ENCODE measurements at regions not wholly inside any gene's neighbourhood (a gene's known extent, or its start where the extent isn't known, plus 50 kb on each side); places are given as distances from the start of the nearest gene placed in this dataset.

GRCh38 chr11:24253237-24253760 lies 243.6 kb upstream of the LUZP2 start:
- Histone ChIP-seq H3K27me3 (ENCODE audit: control insufficient read depth, extremely low read depth, insufficient read depth, low read length) (no peaks in the 10 kb centered on the region), H3K27ac (ENCODE audit: control insufficient read depth, insufficient read depth, low read length) (no peak overlapping the region), H3K9ac (ENCODE audit: control insufficient read depth, extremely low read depth, insufficient read depth, low read length) (no peak overlapping the region), H3K4me1 (ENCODE audit: control insufficient read depth, extremely low read depth, insufficient read depth, low read length) (no peaks in the 10 kb centered on the region), H3K4me2 (ENCODE audit: control insufficient read depth, extremely low read depth, insufficient read depth, low read depth, low read length) (no peak overlapping the region), H3K9me1 (ENCODE audit: control insufficient read depth, extremely low read depth, insufficient read depth, low read length) (no peaks in the 10 kb centered on the region), H4K20me1 (ENCODE audit: control insufficient read depth, extremely low read depth, insufficient read depth, low read length) (no peaks in the 10 kb centered on the region), H3K36me3 (ENCODE audit: control insufficient read depth in 2 of 2, extremely low read depth in 1 of 2, insufficient read depth in 2 of 2, low read length in 2 of 2) (no peaks in the 10 kb centered on the region), H3K4me3 (ENCODE audit: control insufficient read depth in 2 of 3, extremely low read depth in 1 of 3, insufficient read depth in 2 of 3, low read depth in 1 of 3, low read length in 3 of 3) (no peak overlapping the region), H3K9me3 (ENCODE audit: control insufficient read depth, low read depth, low read length) (no peaks in the 10 kb centered on the region), H3K79me2 (ENCODE audit: control insufficient read depth, insufficient read depth, low read length) (no peaks in the 10 kb centered on the region), H2AFZ (ENCODE audit: control insufficient read depth, low read length) (no peak overlapping the region)
- TF ChIP-seq EZH2 (IDR thresholded peaks at IDR 0.05; ENCODE audit: low read length) (no peak), CTCF (optimal IDR thresholded peaks at IDR 0.05 in 1 of 3, IDR thresholded peaks at IDR 0.05 in 1 of 3, conservative IDR thresholded peaks at IDR 0.05 in 1 of 3; ENCODE audit: extremely low read depth in 1 of 3, insufficient read depth in 2 of 3, low read length in 3 of 3) (no peak)
- FAIRE-seq (no peak), DNase-seq (ENCODE audit: low read depth, low spot score) (no peak)
- dilution Hi-C loops (cut with MboI; ENCODE audit: extremely low pct_ligation_motif_present, low sequenced_read_pairs), result no loop called here

GRCh38 chr11:24264868-24265267 lies 232.0 kb upstream of the LUZP2 start:
- no peaks in the 10 kb centered on the region for H4K20me1 ChIP-seq (ENCODE audit: control insufficient read depth, extremely low read depth, insufficient read depth, low read length)
- no peaks in the 10 kb centered on the region for H3K4me1 ChIP-seq (ENCODE audit: control insufficient read depth, extremely low read depth, insufficient read depth, low read length)
- dilution Hi-C loops (cut with MboI; ENCODE audit: extremely low pct_ligation_motif_present, low sequenced_read_pairs), result no loop called here
- H3K9me3 ChIP-seq (ENCODE audit: control insufficient read depth, low read depth, low read length), result no peaks in the 10 kb centered on the region
- no peaks in the 10 kb centered on the region for H3K9me1 ChIP-seq (ENCODE audit: control insufficient read depth, extremely low read depth, insufficient read depth, low read length)
- H3K9ac ChIP-seq (ENCODE audit: control insufficient read depth, extremely low read depth, insufficient read depth, low read length), result no peak overlapping the region
- no peak overlapping the region for H2AFZ ChIP-seq (ENCODE audit: control insufficient read depth, low read length)
- H3K27ac ChIP-seq (ENCODE audit: control insufficient read depth, insufficient read depth, low read length), result no peak overlapping the region
- no peak overlapping the region for H3K4me3 ChIP-seq (ENCODE audit: control insufficient read depth in 2 of 3, extremely low read depth in 1 of 3, insufficient read depth in 2 of 3, low read depth in 1 of 3, low read length in 3 of 3)
- FAIRE-seq (no peak), DNase-seq (ENCODE audit: low read depth, low spot score) (no peak)
- H3K27me3 ChIP-seq (ENCODE audit: control insufficient read depth, extremely low read depth, insufficient read depth, low read length), result no peaks in the 10 kb centered on the region
- no peaks in the 10 kb centered on the region for H3K36me3 ChIP-seq (ENCODE audit: control insufficient read depth in 2 of 2, extremely low read depth in 1 of 2, insufficient read depth in 2 of 2, low read length in 2 of 2)
- no peak overlapping the region for H3K4me2 ChIP-seq (ENCODE audit: control insufficient read depth, extremely low read depth, insufficient read depth, low read depth, low read length)
- no peak for TF ChIP-seq CTCF (optimal IDR thresholded peaks at IDR 0.05 in 1 of 3, IDR thresholded peaks at IDR 0.05 in 1 of 3, conservative IDR thresholded peaks at IDR 0.05 in 1 of 3; ENCODE audit: extremely low read depth in 1 of 3, insufficient read depth in 2 of 3, low read length in 3 of 3)
- no peak for TF ChIP-seq EZH2 (IDR thresholded peaks at IDR 0.05; ENCODE audit: low read length)
- H3K79me2 ChIP-seq (ENCODE audit: control insufficient read depth, insufficient read depth, low read length), result no peaks in the 10 kb centered on the region
